DMS 273 treated with DMSO at 0.1 percent for 48 hours (cell line): ENCODE measurements at regions not wholly inside any gene's neighbourhood (a gene's known extent, or its start where the extent isn't known, plus 50 kb on each side); places are given as distances from the start of the nearest gene placed in this dataset.

Experiments
- DNase-seq: peaks from one replicate; lab custom pipeline; 2025; lab: John Stamatoyannopoulos, UW

- DNase-seq, result peak; percentile 99
Observed at GRCh38 chr3:194769020-194769643, 83.4 kb downstream of the FAM43A start.

GRCh38 chr3:194772241-194773000, 86.7 kb downstream of the FAM43A start:
- no peak for DNase-seq

- no peak for DNase-seq
Observed at GRCh38 chr3:194773216-194773615, 87.5 kb downstream of the FAM43A start.

GRCh38 chr3:194773771-194774455, 88.2 kb downstream of the FAM43A start:
- no peak for DNase-seq

- no peak for DNase-seq
Observed at GRCh38 chr3:194775266-194775665, 89.6 kb downstream of the FAM43A start.

- peak; percentile 39 for DNase-seq
Observed at GRCh38 chr3:194775731-194776130, 90.0 kb downstream of the FAM43A start.

GRCh38 chr3:194777729-194778128, 92.0 kb downstream of the FAM43A start:
- DNase-seq, result no peak

GRCh38 chr3:194779729-194780224, 94.1 kb downstream of the FAM43A start:
- no peak for DNase-seq

- no peak for DNase-seq
Observed at GRCh38 chr3:194780706-194781105, 95.0 kb downstream of the FAM43A start.

- no peak for DNase-seq
Observed at GRCh38 chr3:194781617-194782016, 95.9 kb downstream of the FAM43A start.

GRCh38 chr3:194782698-194783404, 97.2 kb downstream of the FAM43A start:
- no peak for DNase-seq

- DNase-seq, result no peak
Observed at GRCh38 chr3:194784361-194784760, 98.7 kb downstream of the FAM43A start.

GRCh38 chr3:194785315-194785714, 99.6 kb downstream of the FAM43A start:
- no peak for DNase-seq

GRCh38 chr3:194787072-194787471, 101.4 kb downstream of the FAM43A start:
- no peak for DNase-seq

GRCh38 chr3:194787650-194788049, 102.0 kb downstream of the FAM43A start:
- no peak for DNase-seq

GRCh38 chr3:194792368-194792767, 106.7 kb downstream of the FAM43A start:
- no peak for DNase-seq

GRCh38 chr3:194797555-194798250, 112.0 kb downstream of the FAM43A start:
- no peak for DNase-seq

GRCh38 chr3:194798486-194798885, 112.8 kb downstream of the FAM43A start:
- DNase-seq, result no peak

- DNase-seq, result no peak
Observed at GRCh38 chr3:194800002-194800401, 114.3 kb downstream of the FAM43A start.

GRCh38 chr3:194801461-194802432, 116.1 kb downstream of the FAM43A start:
- DNase-seq, result no peak
